ENCODE measurements at regions not wholly inside any gene's neighbourhood (a gene's known extent, or its start where the extent isn't known, plus 50 kb on each side); places are given as distances from the start of the nearest gene placed in this dataset.

DNA sequence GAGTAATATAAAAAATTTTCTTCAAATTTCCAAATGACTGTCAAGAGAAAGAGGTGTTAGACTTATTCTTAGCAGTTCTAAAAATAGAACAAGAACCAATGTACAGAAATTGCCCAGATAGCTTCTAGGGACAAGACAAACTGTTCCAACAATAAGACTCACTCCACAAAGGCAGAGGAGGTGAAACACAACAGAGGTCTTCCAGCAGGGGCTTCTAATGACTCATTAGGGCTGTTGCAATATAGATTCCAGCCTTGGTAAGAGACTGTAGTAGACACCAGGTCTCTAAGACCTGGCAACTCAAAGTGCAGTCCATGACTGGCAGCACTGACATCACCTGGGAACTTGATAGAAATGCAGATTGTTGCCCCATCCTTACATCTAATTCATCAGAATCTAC is 134.6 kb upstream of the VLDLR start:
- DNase-seq (ENCODE audit: low spot score in 2 of 2) (no peak), FAIRE-seq (no peak)

GRCh38 chr9:2489838-2490314 is 131.7 kb upstream of the VLDLR start:
- DNase-seq (ENCODE audit: low spot score in 2 of 2) (no peak), FAIRE-seq (no peak)

DNA sequence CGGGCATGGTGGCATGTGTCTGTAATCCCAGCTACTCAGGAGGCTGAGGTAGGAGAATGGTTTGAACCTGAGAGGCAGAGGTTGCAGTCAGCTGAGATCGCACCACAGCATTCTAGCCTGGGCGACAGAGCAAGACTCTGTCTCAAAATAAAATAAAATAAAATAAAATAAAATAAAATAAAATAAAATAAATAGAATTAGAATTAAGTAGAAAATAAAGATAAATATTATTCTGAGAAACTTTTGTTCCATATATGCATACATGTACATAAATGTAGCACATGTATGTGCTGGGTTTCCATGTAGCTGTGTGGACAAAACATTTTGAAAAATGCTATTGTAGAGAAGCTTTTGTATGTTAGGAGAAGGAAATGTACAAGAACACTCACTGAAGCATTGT is 129.4 kb upstream of the VLDLR start:
- peak; percentile 37 for FAIRE-seq
- no peak for DNase-seq (ENCODE audit: low spot score in 2 of 2)

DNA sequence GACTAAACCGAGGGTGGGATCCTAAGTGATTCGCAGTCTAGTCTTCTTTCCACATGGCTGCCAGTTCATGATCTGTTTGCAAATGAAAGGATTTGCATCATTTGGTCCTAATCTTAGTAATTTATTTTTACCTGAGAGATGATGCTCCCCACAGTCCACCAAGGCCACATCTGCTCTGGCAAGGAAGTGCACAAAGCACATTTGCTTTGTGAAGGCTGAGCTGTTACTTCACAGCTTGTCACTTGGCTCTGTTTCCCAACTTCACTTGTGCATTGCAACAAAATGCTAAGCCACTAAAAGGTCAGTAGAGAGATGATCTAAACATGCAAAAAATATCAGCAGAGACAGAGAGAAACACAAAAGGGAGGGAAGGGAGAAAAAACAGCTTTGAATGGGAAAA is 128.5 kb upstream of the VLDLR start:
- FAIRE-seq (no peak), DNase-seq (ENCODE audit: low spot score in 2 of 2) (no peak)

GRCh38 chr9:2493529-2493928 is 128.1 kb upstream of the VLDLR start:
- DNase-seq (ENCODE audit: low spot score in 2 of 2) (no peak), FAIRE-seq (no peak)

DNA sequence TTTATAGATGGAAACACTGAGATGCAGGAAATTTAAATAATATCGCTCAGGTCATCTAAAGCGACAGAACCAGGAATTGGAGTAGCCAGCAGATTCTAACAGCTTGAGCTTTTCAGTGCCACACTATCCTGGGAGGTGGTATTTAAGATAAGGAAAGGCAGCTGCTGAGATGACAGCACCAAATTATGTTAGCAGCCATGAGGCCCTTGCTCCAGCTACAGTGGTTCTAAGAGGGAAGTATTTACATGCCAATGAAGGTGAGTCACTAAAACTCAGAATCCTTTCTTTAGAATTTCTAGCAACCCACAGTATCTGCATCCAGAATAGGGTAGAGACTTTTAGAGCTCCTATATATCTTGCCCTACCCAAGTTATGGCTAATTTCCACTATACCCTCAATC is 127.0 kb upstream of the VLDLR start:
- FAIRE-seq, result no peak
- no peak for DNase-seq (ENCODE audit: low spot score in 2 of 2)

DNA sequence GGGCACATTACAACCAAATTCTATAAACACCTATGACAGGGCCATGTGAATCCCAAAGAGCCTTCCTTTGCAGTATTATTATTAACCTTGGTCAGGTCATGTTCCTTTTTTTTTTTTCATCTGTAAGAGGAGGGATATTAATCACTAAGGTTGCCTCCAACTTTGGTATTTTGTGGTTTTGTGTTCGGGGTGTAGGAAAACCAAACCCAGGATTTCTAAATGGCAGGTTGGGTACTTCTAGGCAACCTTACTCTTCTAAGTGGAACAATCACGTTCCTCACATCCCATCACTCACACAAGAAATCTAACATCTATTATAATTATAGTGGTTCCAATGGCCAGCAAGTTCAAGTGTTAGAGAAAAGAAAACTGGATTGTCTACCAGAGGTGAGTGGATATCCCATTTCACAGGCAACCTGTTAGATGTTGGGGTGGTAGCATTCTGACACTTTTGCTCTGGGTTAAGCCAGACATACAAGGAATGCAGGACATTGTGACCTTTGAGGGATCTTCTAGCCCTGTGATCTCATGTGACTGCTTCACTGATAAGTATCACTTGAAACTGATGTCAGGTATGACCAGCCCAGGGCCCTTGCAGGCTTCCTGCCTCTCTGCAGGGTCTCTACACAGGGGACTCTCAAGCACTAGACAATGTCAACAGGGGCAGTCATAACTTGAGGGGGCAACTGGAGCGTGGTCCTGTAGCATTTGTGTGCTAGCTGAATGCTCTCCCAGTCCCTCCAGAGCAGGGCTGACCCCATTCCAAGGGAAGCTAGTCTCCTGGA is 126.2 kb upstream of the VLDLR start:
- no peak for DNase-seq (ENCODE audit: low spot score in 2 of 2)
- no peak for FAIRE-seq

- DNase-seq (ENCODE audit: low spot score in 2 of 2) (no peak), FAIRE-seq (no peak)
These were observed 125.4 kb upstream of the VLDLR start for GRCh38 chr9:2496169-2496568.

- DNase-seq (ENCODE audit: low spot score in 2 of 2), result no peak
- no peak for FAIRE-seq
These were observed 124.7 kb upstream of the VLDLR start for GRCh38 chr9:2496934-2497333.

DNA sequence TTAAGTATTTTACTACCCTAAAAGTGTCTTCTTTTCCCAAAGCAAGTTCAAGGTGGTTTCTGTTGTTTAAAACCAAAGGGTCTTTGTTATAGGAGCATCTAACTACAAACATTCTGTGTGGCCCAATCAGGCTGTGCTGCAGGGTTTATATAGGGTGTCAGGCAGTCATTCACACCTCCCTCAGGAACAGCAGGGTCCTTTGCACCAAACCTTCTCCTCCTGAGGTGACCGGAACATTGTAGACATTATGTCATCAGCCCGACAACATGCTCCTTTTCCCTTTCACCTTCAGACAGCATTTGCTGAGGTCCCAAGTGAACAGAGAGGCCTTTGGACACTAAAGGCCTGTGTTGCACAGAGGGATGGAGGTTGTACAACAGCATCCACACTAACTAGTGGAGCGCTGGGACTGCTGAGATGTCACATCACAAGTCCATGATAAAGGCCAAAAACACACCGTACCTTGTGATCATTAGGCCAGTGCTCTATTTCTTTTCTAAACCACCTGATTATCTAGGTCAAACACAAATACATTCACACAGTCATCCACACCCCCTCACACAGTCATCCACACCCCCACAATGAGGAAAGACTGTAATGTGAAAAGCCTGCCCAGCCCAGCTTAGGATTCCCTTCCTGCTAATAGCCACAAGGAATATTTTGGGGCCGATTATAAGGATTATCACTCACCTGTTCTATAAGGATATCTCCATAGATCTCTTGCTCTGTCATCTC is 123.8 kb upstream of the VLDLR start:
- FAIRE-seq (no peak), DNase-seq (ENCODE audit: low spot score in 2 of 2) (no peak)

- FAIRE-seq (no peak), DNase-seq (ENCODE audit: low spot score in 2 of 2) (no peak)
These were observed 119.4 kb upstream of the VLDLR start for GRCh38 chr9:2502210-2502609.

DNA sequence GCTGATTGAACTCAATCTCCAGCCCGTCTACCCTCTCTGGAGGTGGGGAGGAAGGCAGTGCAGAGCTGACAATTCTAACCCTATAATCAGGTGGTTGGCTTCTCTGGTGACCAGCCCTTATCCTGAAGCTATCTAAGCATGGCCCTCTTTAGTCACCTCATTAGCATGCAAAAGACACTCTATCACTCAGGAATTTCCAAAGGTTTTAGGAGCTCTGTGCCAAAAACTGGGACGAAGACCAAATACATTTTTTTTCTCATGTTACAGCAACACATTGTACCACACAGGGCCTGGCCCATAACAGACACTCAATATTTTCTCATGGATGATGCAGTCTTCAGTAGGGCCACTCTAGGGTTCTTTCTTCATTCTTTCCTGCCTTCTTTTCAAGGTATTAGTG is 118.8 kb upstream of the VLDLR start:
- FAIRE-seq (no peak), DNase-seq (ENCODE audit: low spot score in 2 of 2) (no peak)

DNA sequence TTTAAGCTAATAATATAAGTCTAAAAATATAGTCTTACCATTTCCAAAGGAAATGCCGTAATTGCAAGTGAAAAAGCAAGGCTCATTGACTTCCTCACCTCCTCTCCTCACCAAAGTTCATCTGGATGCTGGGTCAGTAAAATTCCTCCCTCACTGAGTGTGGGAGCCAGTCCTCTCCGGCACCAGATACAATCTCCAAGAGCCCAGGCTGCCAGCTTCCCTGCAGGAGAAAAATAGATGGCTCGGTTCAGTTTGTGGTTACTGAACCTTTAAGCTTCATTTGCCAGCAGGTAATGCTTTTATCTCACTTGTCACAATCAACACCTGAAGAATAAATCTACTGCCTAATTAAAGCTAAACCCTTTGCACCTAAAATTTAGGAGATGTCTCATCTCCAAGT is 115.3 kb upstream of the VLDLR start:
- DNase-seq (ENCODE audit: low spot score in 2 of 2) (no peak), FAIRE-seq (no peak)

DNA sequence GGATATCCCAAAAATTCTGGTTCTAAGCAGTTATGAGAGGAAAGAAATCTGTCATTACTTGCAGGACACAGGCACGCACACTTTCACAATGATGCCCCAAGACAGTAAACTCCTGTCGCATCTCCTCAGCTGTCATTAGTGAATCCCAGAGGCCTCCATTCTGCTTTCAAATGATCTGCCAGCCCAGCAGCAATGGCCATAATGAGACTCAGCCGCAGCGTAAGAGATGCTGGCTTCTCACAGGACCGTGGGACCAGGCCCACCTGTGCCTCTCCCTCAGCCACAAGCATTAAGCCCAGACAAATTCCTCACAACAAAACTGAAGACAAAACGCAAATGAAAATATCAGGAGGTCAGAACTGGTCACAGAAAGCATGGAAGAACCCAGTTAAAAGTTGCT is 98.0 kb upstream of the VLDLR start:
- no peak for DNase-seq (ENCODE audit: low spot score in 2 of 2)
- FAIRE-seq, result no peak

- no peak for FAIRE-seq
- DNase-seq (ENCODE audit: low spot score in 2 of 2), result no peak
These were observed 97.0 kb upstream of the VLDLR start for GRCh38 chr9:2524601-2525000.

GRCh38 chr9:2525147-2525546 is 96.4 kb upstream of the VLDLR start:
- no peak for FAIRE-seq
- DNase-seq (ENCODE audit: low spot score in 2 of 2), result no peak

DNA sequence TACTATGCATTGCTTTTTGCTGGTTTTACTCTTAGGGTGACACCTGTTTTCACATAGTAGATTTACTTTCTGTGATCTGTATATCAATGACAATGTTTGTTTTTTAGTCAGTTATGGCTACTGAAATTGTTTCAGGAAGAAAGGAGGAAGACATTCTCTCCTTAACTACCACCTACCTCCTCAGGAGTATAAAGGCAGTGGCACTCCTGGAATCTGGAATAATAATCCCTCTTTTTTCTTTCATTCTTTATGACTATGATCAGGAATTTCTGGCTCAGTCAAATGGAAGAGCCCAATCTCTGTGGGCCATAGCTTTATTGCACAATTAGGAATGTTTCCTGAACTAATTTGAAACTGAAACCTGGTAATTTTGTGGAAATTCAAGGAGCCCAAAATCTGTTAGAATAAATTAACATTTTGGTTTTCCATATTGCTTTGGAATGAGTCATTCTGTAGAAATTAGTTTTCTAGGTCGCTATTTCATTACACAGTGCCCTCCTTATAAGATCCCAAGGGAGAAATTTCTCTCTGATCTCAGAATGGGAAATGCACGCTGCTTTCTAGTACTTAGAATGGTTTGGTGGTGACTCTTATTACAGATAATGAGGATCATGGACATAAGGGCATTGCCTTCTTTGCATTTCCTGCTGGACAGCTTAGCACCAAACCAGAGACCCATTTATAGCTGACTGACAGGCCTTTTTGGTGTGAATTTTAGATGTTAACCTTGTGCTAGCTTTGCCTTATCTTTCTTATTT is 95.3 kb upstream of the VLDLR start:
- DNase-seq (ENCODE audit: low spot score in 2 of 2), result no peak
- FAIRE-seq, result no peak

GRCh38 chr9:2531481-2531880 is 90.1 kb upstream of the VLDLR start:
- DNase-seq (ENCODE audit: low spot score in 2 of 2) (no peak), FAIRE-seq (no peak)

DNA sequence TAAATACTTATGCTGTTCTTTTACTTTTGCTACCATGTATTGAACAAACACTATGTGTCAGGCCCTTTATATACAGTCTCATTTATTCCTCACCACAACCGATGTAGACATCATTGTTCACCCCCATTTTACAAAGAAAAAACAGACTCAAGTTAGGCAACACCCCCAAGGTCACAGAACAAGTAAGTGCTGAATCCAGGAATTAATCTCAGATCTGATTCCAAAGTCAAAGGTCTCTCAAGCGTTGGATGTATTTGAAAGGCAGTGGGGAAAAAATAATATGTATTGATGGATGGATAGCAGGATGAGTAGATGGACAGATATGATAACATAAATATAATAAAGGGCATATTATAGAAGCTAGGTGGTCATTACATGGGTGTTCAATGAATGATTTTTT is 85.1 kb upstream of the VLDLR start:
- DNase-seq (ENCODE audit: low spot score in 2 of 2) (no peak), FAIRE-seq (no peak)

DNA sequence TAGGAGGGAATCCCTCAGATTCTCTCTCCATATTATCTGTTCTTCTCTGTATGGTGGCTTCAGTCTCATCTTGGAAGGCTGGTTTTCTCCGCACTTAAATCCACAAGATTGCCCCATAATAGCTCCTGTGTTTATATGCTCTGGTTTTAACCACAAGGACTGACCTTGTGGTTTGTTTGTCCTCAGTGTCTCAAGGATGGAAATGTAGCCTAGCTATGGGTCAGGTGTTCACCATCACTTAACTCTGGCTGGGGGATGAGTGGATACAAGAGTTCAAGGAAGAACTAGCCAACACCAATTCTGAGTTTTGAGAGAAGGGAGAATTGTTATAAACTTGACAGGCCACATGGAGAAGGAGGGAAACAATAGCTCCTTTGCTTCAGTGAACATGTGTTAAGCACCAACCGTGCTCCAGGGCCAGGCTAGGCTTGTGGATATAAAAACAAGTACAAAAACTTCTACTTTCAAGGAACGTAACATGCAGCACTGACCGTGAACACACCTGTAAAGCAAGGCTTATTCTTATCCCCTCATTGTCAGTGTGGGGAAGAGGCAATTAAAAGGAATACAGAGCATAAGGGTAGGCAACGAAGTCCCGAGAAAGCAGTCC is 75.6 kb upstream of the VLDLR start:
- DNase-seq (ENCODE audit: low spot score in 2 of 2) (no peak), FAIRE-seq (no peak)
